HTR-8/SVneo (cell line): ENCODE measurements at regions not wholly inside any gene's neighbourhood (a gene's known extent, or its start where the extent isn't known, plus 50 kb on each side); places are given as distances from the start of the nearest gene placed in this dataset.
"Not testable (repeated sequence)": the region's sequence is repeated elsewhere in the genome, so short reads cannot be mapped to it uniquely, and the experiment has no call there.

ENCODE experiments used
- DNase-seq: peaks from one replicate; pipeline ENCODE4 v3.0.0; 2011; ENCODE audit warnings: low spot score, mixed read lengths; ENCODE audit not compliant: insufficient read length
- FAIRE-seq: peaks from 2 replicates; lab custom pipeline; 2011; peaks lifted over from hg19 to GRCh38; lab: Jason Lieb, UNC

GRCh38 chr2:184444623-184445223 is 153.6 kb upstream of the ZNF804A start:
- DNase-seq (no peak), FAIRE-seq (no peak)

DNA sequence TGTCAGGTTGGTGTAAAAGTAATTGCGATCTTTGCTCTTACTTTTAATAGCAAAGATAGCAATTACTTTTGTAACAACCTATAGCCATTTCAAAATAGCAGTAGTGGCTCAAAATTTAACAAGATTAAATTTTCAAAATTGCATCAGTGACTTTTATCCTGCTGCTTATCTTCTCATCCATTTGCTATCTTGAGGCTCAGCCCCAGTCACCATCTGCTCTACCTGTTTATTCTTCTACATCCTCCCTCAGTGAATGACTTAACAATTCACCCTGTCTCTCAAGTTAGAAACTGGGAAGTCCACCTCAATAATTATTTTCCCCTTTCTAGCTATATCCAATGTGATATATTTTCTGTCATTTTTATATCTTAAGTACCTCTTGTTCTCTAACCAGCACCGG is 148.6 kb upstream of the ZNF804A start:
- no peak for FAIRE-seq

GRCh38 chr2:184452907-184453306 is 145.4 kb upstream of the ZNF804A start:
- FAIRE-seq, result no peak
- no peak for DNase-seq

More for the DNA sequence above, 148.6 kb upstream of the ZNF804A start:
- DNase-seq, result no peak

DNA sequence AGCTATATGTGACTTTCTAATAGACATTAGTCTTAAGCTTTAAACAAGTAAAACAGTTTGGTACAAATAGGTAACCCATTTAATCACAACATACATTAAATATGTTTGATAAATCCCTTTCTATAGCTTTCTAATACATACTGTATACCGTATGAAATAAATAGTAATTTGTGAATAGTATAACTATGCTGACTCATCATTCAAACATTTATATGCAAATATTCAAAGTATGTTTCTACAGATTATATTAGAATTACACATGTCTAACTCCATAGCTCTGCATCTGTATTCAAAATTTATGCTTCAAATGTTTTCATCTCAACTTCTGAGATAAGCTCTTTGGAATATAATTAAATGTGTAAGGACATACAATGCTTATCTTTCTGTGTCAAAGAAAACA is 142.7 kb upstream of the ZNF804A start:
- no peak for DNase-seq
- no peak for FAIRE-seq

DNA sequence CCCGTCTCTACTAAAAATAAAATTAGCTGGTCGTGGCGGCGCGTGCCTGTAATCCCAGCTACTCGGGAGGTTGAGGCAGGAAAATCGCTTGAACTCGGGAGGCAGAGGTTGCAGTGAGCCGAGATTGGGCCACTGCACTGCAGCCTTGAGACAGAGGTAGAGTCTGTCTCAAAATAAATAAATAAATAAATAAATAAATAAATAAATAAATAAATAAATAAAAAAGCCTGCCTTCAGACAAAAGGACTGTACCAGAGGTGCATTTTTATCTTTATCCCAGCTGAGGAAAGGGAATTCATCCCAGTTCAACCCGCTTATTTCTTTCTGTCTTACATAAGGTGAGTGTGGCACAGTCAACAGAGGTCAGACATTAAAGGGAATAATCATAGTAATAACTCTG is 141.6 kb upstream of the ZNF804A start:
- not testable (repeated sequence) for DNase-seq

DNA sequence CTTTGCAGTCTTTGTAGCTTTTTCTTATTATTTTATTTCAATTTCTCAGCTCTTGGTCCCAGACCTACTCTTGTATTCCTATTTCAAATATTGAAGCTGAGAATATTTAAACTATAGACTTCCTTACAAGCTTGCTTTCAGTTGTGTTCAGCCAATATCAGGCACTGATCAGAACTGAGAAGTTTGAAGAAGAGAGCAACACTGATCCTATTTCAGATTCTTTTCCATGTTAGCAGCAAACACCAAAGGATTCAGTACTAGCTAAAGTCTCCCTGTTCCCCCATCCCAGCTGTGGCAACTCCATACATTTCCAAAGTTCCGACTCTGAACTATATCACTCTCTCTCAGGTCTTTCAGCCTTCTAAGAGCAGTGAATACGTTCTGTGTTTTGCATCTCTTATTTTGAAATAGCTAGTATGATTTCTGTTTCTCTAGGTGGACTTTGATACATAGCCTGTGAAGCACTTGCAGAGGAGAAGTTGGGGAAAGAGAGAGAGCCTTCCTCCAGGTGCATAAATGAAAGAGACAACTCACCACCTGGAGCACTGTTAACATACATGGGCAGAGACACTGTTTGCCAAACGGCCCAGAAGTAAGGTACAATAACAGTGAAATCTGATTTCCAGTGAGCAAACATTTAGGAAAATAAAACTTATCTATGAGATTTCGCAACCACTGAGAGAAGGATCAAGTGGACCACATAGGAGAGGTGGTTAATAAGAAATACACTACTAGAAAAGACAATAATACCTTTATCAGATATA is 135.0 kb upstream of the ZNF804A start:
- FAIRE-seq (no peak), DNase-seq (no peak)

More for the DNA sequence above, 141.6 kb upstream of the ZNF804A start:
- FAIRE-seq, result not testable (repeated sequence)

DNA sequence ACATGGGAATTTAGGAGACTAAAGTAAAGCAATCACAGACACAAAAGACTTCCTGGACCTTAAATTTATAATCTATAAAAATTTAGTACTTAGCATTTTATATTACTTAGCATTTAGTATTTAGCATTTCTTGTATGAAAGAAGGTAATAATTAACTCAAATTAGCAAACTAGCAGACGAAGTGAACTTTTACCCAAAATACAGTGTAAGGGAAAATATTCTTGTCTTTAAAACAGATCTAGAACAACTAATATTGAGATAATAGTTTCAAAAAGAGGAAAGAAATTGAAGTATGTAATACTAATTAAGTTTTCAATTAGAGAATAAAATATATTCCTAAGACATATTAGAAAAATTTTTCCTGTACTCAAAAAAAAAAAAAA is 134.5 kb upstream of the ZNF804A start:
- FAIRE-seq (no peak), DNase-seq (no peak)

- FAIRE-seq (no peak), DNase-seq (no peak)
Observed at GRCh38 chr2:184468826-184469225, 129.5 kb upstream of the ZNF804A start.

- DNase-seq, result no peak
- FAIRE-seq, result no peak
Observed at GRCh38 chr2:184472481-184472880, 125.8 kb upstream of the ZNF804A start.

DNA sequence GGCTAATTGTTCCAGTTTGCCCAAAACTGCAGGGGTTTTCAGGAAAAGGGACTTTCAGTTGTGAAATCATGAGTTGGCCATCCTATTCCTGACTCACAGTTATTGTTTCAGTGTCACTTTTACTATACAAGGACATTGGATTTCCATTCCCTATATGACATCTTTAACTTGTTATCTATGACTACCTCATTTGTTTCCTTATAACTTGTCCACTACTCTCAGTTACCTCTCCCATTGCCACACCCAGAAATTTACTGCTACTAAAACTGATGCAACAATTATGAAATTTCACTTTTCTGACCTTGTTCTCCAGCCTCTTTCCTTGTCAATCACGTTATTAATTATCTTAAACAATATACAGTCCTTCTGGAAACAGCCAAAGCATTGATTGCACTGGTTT is 116.5 kb upstream of the ZNF804A start:
- no peak for DNase-seq
- no peak for FAIRE-seq

- DNase-seq (no peak), FAIRE-seq (no peak)
Observed at GRCh38 chr2:184498936-184499335, 99.4 kb upstream of the ZNF804A start.

DNA sequence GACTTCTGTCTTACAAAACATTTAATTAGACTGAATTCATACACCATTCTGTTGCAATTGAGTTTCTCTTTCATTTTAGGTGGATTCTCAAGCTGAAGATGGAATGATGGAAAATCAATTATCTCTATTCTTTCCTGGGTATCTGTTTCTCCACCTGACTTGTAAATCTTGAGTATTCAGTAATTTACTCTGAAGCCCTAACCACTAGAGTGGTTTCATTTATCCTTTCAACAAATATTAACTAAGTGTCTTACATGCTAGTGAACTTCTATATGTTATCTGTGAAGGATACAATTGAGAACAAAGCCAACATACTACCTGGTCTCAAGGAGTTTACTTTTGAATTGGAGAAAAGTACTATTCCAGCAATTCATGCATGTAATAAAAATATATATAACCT is 94.1 kb upstream of the ZNF804A start:
- DNase-seq (no peak), FAIRE-seq (no peak)

DNA sequence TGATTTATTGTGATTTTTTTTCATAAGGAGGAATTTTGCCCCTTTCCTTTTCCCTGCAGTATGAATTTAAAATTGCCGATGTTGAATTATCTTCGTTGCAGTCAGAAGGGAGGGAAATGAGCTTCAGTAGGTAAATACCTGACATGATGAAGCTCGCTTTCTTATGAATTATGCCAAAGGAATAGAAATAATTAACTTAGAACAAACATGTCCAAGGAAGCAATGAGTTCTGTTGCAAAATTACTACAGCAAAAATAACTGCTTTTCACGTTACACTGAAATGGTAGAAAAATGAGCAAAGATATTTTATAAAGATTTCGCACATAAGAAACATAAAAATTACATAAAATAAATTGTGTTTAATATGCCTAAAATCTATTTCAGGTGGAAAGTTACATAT is 91.1 kb upstream of the ZNF804A start:
- no peak for DNase-seq
- FAIRE-seq, result no peak

GRCh38 chr2:184517402-184517801 is 80.9 kb upstream of the ZNF804A start:
- DNase-seq (no peak), FAIRE-seq (no peak)

DNA sequence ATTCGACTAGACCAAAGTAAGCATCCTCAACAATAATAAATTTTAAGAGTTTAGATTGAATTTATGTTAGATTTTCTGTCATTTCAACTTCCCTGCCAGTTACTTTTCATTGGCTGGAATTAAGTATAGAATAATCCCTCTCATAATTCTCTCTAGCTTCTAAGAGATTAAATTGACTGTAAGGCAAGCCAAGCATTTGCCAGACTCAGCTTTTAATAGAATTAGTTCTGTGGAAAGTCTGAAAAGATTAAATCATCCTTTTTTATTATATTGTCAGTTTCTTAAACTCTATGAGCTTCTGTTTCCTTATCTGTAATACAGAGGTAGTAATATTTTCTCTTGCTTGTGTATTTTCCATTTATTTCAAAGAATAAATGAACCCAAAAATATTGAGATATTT is 77.9 kb upstream of the ZNF804A start:
- FAIRE-seq (no peak), DNase-seq (no peak)

DNA sequence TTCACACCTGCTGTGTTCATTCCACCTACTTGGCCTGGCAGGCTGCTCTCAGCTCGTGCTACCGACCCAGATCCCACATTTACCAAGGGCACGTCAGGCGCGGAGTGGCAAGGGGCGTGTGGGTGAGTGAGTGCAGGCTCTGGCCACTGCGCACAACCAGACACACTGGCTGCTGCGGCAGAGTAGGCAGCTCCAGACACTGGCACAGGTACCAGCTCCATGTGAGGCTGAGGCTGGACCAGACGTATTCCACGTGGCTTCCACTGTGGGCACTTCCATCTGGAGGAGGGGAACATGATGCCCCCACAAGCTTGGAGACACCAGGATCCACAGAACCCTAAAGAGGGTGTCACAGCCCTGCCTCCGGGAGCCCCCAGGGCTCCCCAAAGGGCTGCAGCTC is 74.6 kb upstream of the ZNF804A start:
- DNase-seq, result no peak
- no peak for FAIRE-seq

DNA sequence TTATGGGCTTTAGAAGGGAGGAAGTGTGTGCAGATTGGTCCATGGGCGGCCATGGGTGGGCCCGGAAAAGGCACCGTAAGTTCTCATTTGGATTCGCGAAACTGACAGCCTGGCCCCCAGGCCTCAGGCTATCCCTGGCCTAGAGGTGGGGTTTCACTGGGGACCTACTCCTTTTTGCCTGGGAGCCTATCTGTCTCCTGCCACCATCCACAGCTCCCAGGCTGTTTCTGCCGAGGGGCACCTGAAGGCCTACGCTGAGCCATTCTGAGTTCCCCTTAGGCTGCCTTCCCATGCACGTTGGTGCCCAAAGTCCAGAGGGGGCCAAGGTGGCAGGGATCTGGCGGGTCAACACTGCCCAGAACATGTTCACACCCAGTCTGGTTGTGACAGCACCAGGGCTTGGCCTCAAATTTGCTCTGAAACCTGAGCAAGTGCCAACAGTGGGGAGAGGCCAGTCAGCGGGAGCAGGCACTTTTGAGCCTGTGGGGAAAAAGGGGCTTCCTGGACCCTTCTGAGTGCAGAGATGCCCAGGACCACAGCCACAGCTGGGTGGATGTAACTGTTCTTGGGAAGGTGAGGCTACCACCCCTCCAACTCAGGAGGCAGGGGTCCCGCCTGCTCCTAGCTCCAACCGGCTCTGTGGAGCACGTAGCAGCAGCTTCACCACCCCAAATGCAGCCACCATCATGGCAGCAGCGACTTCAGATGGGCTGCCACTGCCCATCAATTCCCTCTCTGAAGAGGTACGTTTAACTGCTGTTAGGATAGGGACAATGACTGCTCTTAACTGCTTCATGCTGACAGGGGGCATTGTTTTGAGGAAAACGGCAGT is 73.6 kb upstream of the ZNF804A start:
- FAIRE-seq, result no peak
- no peak for DNase-seq

DNA sequence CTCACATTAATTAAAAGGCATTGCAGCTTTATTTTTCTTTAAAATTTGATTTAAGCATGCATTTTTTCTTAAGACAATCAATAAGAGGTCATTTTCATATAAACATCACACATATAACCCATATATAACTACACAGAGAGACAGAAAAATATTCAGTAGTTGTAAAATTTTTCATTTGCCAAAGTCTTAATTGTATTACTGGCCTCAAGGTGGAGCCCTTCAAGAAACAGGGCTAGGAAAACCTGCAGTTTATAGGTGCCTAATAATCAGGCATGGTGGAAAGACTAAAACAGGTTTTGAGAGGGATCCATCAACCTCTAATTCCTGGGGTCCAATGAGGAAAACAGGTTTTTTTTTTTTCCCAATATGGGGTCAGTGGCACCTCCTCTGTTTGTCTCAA is 71.3 kb upstream of the ZNF804A start:
- DNase-seq (no peak), FAIRE-seq (no peak)

DNA sequence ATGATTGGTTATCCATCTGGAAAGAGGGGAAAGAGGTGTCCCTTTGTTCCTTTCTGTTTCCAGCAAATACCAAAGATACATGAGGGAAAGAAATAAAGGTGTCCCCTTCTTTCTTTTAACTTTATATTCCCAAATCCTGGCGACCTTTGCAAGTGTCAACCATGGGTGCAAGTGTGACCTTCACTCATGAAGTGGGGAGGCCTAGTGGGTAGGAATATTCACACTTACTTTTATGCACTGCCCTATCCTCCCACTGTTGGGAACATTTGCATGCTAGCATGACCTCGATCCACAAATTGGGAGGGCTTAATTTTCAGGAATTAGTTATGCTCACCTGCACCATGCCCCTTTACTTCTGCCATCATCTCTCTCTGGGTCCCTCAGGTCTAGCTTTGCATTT is 70.2 kb upstream of the ZNF804A start:
- no peak for FAIRE-seq
- no peak for DNase-seq

GRCh38 chr2:184530239-184530638 is 68.1 kb upstream of the ZNF804A start:
- DNase-seq (no peak), FAIRE-seq (no peak)

DNA sequence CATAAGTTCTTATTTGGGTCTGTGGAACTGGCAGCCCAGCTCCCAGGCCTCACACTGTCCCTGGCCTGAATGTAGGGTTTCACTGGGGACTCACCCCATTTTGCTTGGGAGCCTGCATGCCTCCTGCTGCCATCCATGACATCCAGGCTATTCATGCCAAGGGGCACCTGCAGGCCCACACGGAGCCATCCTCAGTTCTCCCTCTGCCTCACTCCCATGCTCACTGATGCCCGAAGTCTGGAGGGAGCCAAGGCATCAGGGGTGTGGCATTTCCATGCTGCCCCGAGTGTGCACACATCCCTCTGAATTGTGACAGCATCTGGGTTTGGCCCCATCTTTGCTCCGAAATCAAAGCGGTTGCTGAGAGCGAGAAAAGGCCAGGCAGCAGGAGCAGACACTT is 67.4 kb upstream of the ZNF804A start:
- FAIRE-seq, result no peak

More for the DNA sequence above, 67.4 kb upstream of the ZNF804A start:
- no peak for DNase-seq
